HG03342 (cell line): ENCODE measurements at regions not wholly inside any gene's neighbourhood (a gene's known extent, or its start where the extent isn't known, plus 50 kb on each side); places are given as distances from the start of the nearest gene placed in this dataset.
"Not testable (repeated sequence)": the region's sequence is repeated elsewhere in the genome, so short reads cannot be mapped to it uniquely, and the experiment has no call there.

Source experiments
- ATAC-seq: cut with Tn5 transposase; IDR thresholded peaks from one replicate; pipeline ENCODE4 v1.9.1; 2021; ENCODE audit warnings: mild to moderate bottlenecking, moderate library complexity; ENCODE audit not compliant: unreplicated experiment

DNA sequence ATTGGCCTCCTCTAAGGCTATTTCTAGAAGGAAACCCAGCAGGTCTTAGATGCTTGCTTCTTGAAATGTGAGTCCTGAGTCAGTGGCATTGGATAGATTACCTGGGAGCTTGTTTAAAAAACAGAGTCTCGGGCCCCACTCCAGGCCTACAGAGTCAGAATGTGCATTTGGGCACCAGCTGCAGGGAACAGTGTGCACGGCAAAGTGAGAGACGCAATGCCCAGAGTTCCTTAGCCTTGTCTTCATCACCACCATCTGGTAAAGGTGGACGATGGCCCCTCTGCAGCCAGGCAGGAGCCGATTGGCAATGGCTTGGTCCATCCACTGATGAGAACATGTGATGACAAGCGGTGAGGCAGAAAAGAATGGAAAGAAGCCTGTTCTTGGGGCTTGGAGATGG is 102.1 kb upstream of the TSC22D1 start:
- ATAC-seq: no peak

DNA sequence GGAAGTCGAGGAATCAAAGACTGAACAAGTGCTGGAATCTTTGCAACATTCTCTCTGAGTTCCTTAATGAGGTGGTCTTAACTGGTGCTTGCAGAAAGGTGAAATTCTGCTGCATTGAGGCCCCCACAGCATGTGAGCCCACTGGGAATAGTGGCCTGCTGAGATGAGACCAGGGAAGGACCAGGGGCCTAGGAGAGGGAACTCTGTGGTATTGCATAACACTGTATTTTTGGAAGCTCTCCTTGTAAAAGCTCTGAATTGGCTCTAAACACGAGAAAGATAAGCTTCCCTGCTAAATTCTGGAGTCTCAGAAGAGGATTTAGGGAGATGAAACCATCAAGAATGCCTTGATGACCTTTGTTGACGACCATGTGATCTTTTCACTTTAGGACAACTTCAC is 100.4 kb upstream of the TSC22D1 start:
- no peak for ATAC-seq

DNA sequence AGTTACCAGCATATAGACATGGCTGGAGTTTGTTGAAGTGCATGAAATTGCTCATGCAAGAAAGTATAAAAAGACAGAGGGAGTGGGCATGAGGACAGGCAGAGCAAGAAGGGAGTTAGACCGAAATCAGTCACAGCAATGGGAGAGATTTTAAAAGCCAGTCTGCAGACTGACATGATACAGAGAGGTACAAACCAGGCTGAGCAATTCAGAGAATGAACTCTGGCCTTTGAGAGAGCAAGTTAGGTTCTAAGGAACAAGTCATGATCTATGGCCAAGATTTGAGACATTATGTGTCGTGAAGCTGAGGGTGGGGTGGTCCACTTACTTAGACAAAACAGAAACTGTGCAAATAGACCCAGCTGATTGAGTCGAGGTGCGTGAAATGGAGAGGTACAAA is 93.4 kb upstream of the TSC22D1 start:
- no peak for ATAC-seq

DNA sequence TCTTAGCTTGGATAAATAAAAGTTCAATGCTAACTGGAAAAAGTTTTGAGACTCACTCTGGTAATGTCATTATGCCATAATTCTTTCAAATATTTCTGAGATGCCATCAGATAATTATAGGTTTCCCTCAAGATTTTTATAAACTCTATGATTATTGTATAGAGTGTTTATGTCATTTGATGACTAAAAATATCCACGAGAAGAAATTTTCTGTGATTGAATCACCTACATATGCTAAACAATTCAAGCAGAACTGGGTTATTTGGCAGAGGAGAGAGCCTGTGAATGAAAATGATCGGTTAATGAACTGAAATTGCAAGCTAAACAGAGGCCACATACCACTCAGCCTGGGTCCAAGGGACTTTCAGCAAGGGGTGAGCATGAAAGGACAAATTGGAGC is 92.6 kb upstream of the TSC22D1 start:
- no peak for ATAC-seq

DNA sequence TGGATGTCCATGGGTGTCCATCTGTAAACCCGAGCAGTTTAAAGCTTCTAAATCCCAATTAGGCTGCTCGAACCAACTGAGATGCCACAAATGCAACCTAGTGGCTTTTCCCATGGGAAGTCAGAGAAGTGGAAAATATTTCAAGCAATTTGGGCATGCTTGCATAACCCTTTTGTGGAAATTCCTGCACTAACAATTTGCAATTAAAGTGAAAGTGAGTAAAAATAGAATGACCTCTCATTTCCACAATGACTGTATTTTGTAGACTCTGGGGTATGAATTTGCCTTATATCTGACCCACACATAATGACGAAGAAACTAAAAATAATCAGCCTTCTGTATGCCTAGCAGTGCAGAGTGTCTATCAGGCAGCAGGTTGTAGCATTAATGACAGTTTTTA is 91.8 kb upstream of the TSC22D1 start:
- no peak for ATAC-seq

DNA sequence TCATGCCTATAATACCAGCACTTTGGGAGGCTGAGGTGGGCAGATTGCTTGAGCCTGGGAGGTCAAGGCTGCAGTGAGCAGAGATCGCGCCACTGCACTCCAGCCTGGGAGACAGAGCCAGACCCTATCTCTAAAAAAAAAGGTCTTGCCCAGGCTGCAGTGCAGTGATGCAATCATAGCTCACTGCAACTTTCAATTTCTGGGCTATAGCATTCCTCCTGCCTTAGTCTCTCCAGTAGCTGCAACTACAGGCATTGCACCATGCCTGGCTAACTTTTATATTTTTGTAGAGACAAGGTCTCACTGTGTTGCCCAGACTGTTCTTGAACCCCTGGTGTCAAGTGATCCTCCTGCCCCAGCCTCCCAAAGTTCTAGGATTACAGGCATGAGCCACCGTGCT is 90.4 kb upstream of the TSC22D1 start:
- ATAC-seq: not testable (repeated sequence)

DNA sequence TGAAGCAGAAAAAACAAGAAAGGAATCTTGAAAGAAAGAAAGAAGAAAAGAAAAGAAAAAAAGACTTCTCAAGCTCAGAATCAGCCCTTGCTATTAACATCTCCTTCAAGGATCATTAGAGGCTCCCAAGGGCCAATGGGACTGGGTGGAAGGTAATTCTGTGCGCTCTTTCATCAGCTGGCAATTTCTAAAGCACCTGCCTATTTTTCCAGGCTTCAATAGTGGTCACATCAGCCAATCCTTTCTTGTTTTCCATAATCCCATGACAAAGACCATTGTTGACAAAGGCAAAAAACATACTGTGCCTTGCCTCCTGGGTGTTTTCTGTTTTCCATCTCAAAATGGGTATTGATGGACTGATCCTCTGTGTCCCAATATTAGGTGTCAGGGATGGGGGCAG is 88.2 kb upstream of the TSC22D1 start:
- no peak for ATAC-seq

DNA sequence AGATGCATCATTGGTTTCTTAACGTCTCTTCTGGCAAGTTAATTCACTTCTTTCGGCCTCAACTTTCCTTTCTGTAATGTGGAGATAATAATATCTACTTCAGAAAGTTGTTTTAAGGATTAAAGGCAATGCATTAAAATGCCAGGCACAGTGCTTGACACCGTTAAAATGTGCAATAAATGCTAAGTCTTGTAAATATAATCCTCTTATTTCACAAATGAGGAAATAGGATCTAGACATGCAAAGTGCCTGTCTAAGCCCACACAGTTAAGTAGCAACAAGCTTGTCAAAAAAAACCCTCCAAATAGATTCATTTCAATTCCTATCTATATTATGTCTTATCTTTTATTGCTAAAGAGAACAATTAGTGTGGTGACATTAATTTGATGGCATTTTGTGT is 86.4 kb upstream of the TSC22D1 start:
- ATAC-seq: no peak

DNA sequence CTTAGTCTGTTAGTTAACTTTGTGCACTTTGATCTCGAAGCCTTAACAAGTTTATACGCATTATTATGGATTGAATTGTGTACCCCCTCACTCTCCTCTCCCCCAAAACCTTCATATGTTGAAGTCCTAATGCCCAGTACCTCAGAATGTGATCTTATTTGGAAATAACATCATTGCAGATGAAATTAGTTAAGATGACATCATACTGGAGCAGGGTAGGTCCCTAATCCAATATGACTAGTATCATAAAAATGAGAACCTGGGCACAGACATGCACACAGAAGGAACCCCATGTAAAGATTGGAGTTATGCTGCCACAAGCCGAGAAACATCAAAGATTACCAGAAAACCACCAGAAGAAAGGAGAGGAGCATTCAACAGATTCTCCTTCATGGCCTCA is 85.8 kb upstream of the TSC22D1 start:
- no peak for ATAC-seq

DNA sequence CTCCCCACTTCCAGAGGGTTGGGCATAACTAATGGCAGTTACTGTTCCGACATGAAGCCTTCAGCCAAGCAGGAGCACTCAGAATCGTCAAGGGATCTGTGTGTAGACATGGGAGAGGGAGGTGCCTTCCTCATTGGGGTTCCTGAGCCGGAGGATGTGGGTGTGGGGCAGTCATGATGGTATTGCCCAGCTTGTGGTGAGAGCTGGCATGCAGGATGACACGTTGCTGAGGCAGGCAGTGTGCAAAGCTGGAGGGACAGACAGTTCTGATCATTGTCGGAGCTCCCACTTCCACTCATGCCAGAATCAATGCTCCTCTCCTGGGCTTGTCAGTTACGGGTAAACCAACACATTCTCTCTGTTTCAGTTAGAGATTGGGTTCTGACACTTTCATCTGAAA is 83.9 kb upstream of the TSC22D1 start:
- no peak for ATAC-seq

DNA sequence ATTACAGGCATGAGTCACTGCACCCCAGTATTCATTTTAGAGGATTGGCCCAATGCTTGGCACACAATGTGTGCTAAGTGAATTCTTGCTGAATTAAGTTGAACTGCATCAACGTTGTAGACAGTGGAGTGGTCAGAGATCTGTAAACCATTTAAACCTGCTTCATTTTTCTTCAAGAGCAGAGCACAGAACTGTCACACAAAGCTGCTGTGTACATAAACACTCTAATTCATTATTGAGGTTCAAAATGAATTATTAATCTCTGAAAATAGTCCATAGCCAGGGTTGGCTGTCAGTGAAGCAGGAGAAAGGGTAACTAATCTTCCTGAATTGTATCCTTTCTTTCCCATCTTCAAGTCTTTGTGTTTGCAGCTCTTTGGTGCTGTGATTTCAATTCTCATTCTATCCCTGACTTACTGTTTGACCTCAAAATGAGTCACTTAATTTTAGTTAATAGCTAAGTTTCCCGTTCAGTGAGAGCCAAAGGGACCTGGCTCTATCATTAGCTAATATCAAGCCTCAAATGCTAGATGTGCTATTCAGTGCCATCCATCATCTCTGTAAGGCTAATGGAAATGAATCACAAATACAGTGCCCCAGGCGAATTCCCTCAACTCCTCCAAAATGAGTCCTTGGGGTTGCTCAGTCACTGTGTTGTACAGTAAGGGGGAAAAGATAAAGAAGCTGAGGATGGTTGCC is 77.0 kb upstream of the TSC22D1 start:
- no peak for ATAC-seq

DNA sequence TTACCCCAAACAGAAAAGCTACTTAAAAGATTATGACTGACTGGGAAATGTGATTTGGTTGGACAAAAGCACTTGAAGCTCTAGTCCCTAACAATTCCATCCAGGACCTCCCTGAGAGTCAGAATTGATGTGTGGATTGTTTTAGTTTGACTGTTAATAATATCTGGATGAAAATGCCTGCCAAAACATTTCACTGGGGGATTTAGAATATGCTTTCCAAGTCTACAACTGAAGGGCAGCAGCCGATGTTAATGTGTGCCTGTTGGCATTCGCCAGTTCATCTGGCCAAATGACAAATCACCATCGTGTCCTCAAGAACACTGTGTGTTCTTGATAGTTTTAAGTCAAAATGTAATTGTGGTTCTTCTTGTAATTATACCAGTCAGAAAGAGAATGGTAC is 76.0 kb upstream of the TSC22D1 start:
- ATAC-seq: no peak

DNA sequence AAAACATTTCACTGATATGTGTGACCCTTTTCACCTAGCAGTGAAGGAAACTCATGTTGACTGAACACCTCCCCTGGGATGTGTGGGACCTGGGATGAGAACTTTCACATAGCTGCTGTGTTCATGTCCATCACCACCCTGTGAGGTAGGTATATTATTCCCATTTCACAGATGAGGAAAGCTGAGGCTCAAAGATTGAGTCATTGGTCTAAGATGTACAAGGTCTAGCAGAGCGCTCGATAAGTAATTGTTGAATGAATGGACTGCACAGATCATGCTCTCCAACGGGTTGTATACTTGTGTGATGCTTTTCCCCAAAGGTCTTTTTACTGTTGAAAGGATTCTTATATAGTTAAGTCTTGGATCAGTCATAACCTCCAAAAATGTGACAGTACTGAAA is 75.6 kb upstream of the TSC22D1 start:
- no peak for ATAC-seq

DNA sequence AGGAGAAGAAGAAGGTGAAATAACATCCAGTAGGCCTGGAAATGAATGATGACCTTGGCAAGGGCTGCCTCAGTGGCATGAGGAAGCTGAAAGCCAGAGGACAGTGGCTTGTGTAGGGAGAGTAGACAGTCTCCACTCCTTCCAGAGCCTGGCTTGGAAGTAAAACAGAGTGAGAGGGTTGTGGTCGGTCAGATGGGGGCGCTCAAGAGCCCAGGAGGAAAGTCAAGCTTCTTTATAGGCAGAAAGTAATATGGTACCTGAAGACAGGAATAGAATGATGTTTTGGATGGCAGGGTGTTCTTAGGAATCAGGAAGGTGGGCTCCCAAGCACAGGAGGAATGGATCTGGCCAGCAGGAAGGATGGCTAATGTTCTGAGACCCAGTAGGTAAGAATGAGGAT is 75.1 kb upstream of the TSC22D1 start:
- ATAC-seq: no peak

DNA sequence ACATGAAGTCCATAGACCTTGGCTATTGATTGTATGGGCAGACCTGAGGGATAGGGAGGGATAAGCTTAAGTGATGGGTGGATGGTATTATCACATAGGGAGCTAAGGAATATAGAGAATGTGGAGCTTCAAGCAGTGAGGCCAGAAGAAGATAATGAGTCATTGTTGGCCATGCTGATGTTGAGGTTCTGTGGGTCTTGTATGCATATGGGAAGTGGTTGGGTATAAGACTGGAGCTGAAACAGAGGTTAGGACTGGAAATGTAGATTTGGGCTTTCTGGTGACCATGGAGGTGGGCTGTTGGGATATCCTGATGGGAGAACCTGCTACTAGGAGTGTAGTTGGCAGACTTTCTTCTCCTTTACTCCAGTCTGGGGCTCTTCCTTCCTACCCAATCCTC is 73.7 kb upstream of the TSC22D1 start:
- ATAC-seq: no peak

DNA sequence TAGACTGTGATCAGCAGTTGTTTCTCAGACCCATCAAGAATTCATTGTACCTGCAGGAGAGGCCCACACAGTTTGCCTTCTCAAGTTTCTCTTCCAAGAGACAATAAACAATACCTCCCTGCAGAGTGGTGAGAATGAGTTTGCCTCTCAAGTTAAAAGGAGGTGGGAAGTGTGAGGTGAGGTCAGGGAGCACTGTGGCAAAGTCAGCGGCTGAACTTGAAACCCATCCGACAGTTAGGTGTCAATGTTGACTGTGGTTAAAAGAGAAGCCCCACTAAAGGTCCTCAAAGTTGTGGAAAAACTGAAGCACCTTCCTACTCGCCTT is 72.9 kb upstream of the TSC22D1 start:
- no peak for ATAC-seq

DNA sequence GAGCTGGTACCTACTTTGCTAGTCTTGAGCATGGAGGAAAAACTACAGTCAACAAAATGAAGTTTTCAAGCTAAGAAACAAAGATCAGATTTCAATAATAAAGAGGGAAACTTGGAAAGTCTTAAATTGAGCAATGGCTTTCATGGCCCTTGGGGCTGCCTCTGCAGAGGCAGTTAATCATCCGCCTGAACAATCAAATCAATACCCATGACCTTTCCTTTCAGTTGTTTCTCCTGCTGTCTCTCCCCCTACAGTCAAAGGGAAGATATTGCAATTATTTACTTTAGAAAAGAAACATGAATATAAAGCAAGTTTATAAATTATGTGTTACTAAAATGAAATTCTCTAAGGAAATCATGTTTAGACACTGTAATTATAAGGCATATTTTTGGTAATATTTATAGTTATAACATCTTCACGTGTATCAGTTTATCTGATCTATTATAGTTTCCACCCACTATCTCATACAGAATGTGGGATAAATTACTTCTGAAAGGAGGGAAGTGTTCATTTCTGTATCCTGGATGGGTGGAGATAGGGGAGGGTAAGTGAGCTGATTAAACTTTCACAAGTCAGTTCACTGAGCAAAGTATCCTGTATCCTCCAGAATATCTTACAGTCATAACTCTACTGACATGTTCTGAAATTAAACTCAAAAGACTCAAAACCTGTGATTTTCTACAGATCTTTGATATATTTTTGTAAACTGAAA is 72.4 kb upstream of the TSC22D1 start:
- no peak for ATAC-seq

DNA sequence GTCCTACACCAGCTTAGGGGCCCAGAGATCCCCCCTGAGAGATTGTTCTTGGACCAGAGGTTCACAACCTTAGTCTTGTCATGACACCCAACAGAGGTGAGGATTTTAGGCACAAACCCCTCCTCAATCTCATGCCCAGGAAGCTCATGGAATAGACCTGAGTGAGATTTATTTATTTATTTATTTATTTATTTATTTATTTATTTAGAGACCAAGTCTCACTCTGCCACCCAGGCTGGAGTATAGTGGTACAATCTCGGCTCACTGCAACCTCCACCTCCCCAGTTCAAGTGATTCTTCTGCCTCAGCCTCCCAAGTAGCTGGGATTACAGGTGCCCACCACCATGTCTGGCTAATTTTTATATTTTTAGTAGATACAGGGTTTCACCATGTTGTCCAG is 71.4 kb upstream of the TSC22D1 start:
- ATAC-seq: not testable (repeated sequence)

DNA sequence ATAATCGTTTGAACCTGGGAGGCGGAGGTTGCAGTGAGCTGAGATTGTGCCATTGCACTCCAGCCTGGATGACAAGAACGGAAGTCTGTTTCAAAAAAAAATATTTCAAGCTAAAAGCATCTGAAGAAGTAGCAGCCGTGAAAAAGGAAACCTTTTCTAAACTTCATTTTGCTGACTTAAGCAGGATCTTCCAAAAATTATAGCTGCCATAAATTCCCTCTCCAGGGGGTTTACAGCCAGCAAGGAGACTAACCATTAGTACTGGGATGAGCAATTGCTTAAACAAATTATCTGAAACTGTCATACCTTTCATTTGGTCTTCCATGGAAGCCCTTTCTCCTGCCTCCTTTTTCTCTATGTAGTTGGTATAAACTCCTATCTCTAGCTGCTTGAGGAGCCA is 69.9 kb upstream of the TSC22D1 start:
- no peak for ATAC-seq

DNA sequence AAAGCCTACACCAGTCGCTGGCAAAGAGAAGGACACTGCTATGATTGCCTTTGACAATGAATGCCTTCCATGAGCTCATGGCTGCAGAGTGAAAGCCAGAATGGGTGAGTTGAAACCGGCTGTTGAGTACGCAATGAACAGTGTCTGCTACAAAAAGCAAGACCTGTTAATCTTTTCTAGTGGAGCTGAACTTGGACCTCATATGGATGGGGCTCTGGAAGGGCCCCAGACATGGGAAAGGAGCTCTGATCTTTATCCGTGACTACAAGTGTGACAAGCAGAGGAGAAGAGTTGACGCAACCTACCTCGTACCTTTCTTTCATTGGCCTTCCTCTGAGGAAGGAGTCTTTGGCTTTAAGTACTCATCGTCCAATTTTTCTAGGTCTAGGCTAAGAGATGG is 67.1 kb upstream of the TSC22D1 start:
- no peak for ATAC-seq

DNA sequence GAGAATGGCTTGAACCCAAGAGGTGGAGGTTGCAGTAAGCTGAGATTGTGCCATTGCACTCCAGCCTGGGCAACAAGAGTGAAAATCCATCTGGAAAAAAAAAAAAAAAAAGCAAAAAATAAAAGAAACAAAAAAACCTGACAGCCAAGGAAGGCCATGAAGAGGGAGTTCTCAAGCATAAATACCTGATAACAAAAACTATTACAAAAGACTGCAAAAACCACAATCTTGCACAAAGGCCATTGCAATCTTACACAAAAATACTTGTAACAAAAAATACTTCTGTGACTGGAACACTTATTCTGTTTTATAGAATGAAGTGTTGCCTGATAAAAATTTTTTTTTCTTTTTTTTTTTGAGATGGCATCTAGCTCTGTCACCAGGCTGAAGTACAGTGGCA is 61.5 kb upstream of the TSC22D1 start:
- ATAC-seq: no peak

DNA sequence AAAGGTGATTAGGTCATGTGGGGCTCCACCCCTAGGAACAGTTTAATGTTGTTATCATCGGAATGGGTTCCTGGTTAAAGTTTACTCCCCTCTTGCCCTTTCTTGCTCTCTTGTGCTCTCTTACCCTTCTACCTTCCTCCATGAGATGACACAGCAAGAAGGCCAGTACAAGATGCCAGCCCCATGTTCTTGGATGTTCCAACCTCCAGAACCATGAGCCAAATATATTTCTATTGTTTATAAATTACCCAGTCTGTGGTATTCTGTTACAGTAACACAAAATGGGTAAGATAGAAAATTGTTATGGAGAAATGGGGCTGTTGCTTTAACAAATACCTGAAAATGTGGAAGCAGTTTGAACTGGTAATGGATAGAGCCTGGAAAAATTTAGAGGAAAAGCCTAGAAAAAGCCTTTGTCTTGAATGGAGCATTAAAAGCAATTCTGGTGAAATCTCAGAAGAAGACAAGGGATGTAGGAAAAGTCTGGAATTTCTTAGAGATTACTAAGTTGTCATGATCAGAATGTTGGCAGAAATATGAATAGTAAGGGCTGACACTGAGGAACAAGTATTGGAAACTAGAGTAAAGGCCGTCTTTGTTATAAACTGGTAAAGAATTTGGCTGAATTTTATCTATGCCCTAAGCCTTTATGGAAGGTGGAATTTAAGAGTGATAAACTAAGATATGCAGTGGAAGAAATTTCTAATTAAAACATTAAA is 53.5 kb upstream of the TSC22D1 start:
- ATAC-seq: no peak
